CD4-positive, alpha-beta T cell treated with Interferon alpha-2 for 1 hour (primary cell): ENCODE measurements at regions not wholly inside any gene's neighbourhood (a gene's known extent, or its start where the extent isn't known, plus 50 kb on each side); places are given as distances from the start of the nearest gene placed in this dataset.
"Not testable (repeated sequence)": the region's sequence is repeated elsewhere in the genome, so short reads cannot be mapped to it uniquely, and the experiment has no call there.

ENCODE experiments used
- DNase-seq, 2 donors: peaks; one replicate each; pipeline ENCODE4 v3.0.0-alpha.2; 2020 to 2022

GRCh38 chr9:88278036-88278435 is 110.2 kb upstream of the SPIN1 start:
- DNase-seq, result no peak

- DNase-seq, result no peak
Measured at GRCh38 chr9:88274078-88274477, 114.2 kb upstream of the SPIN1 start.

GRCh38 chr9:88272986-88273385 is 115.3 kb upstream of the SPIN1 start:
- no peak for DNase-seq

GRCh38 chr9:88270413-88270812 is 117.8 kb upstream of the SPIN1 start:
- DNase-seq, result no peak

- no peak for DNase-seq
Measured at GRCh38 chr9:88268886-88269285, 119.4 kb upstream of the SPIN1 start.

GRCh38 chr9:88267283-88267682 is 121.0 kb upstream of the SPIN1 start:
- no peak for DNase-seq

GRCh38 chr9:88266416-88266815 is 121.8 kb upstream of the SPIN1 start:
- DNase-seq, result no peak

- no peak for DNase-seq
Measured at GRCh38 chr9:88259001-88259400, 120.7 kb upstream of the SPATA31C2 start.

- no peak for DNase-seq
Measured at GRCh38 chr9:88258601-88259000, 120.3 kb upstream of the SPATA31C2 start.

- DNase-seq, result no peak
Measured at GRCh38 chr9:88258024-88258423, 119.7 kb upstream of the SPATA31C2 start.

GRCh38 chr9:88256216-88256615 is 117.9 kb upstream of the SPATA31C2 start:
- DNase-seq, result no peak

- DNase-seq, result not testable (repeated sequence)
Measured at GRCh38 chr9:88255806-88256205, 117.5 kb upstream of the SPATA31C2 start.

GRCh38 chr9:88251903-88252302 is 113.6 kb upstream of the SPATA31C2 start:
- no peak for DNase-seq

GRCh38 chr9:88243736-88244135 is 105.5 kb upstream of the SPATA31C2 start:
- no peak for DNase-seq

- DNase-seq, result no peak
Measured at GRCh38 chr9:88242879-88243278, 104.6 kb upstream of the SPATA31C2 start.

- DNase-seq, result no peak
Measured at GRCh38 chr9:88237991-88238571, 99.8 kb upstream of the SPATA31C2 start.

- no peak for DNase-seq
Measured at GRCh38 chr9:88237479-88237961, 99.2 kb upstream of the SPATA31C2 start.

GRCh38 chr9:88236511-88237478 is 98.5 kb upstream of the SPATA31C2 start:
- no peak for DNase-seq

GRCh38 chr9:88235615-88236014 is 97.3 kb upstream of the SPATA31C2 start:
- DNase-seq, result no peak

GRCh38 chr9:88234114-88234513 is 95.8 kb upstream of the SPATA31C2 start:
- no peak for DNase-seq

GRCh38 chr9:88233091-88233490 is 94.8 kb upstream of the SPATA31C2 start:
- DNase-seq, result no peak

GRCh38 chr9:88230612-88231011 is 92.3 kb upstream of the SPATA31C2 start:
- DNase-seq, result no peak

- DNase-seq, result no peak
Measured at GRCh38 chr9:88229434-88229833, 91.2 kb upstream of the SPATA31C2 start.

- no peak for DNase-seq
Measured at GRCh38 chr9:88224938-88225337, 86.7 kb upstream of the SPATA31C2 start.
